ENCODE measurements at regions not wholly inside any gene's neighbourhood (a gene's known extent, or its start where the extent isn't known, plus 50 kb on each side); places are given as distances from the start of the nearest gene placed in this dataset.
A peak's percentile ranks its signal among the peaks of the same experiment; 100 is the strongest.

- DNase-seq (ENCODE audit: low spot score), result no peak
Observed at GRCh38 chr12:116404247-116404646, 126.8 kb upstream of the MED13L start.

GRCh38 chr12:116404913-116405611, 127.6 kb upstream of the MED13L start:
- no peak for DNase-seq (ENCODE audit: low spot score)

- peak; percentile 75 for DNase-seq (ENCODE audit: low spot score)
Observed at GRCh38 chr12:116406529-116406928, 129.0 kb upstream of the MED13L start.

GRCh38 chr12:116408489-116409250, 131.2 kb upstream of the MED13L start:
- DNase-seq (ENCODE audit: low spot score), result no peak

GRCh38 chr12:116411977-116412376, 134.5 kb upstream of the MED13L start:
- no peak for DNase-seq (ENCODE audit: low spot score)

- DNase-seq (ENCODE audit: low spot score), result no peak
Observed at GRCh38 chr12:116414891-116415290, 137.4 kb upstream of the MED13L start.

- no peak for DNase-seq (ENCODE audit: low spot score)
Observed at GRCh38 chr12:116415408-116416108, 138.1 kb upstream of the MED13L start.

- DNase-seq (ENCODE audit: low spot score), result no peak
Observed at GRCh38 chr12:116416166-116416565, 138.7 kb upstream of the MED13L start.

- DNase-seq (ENCODE audit: low spot score), result no peak
Observed at GRCh38 chr12:116418551-116418950, 140.6 kb upstream of the MAP1LC3B2 start.

- no peak for DNase-seq (ENCODE audit: low spot score)
Observed at GRCh38 chr12:116420227-116420880, 138.8 kb upstream of the MAP1LC3B2 start.

- no peak for DNase-seq (ENCODE audit: low spot score)
Observed at GRCh38 chr12:116421785-116422538, 137.2 kb upstream of the MAP1LC3B2 start.

- DNase-seq (ENCODE audit: low spot score), result no peak
Observed at GRCh38 chr12:116423094-116423493, 136.1 kb upstream of the MAP1LC3B2 start.

- no peak for DNase-seq (ENCODE audit: low spot score)
Observed at GRCh38 chr12:116425256-116426193, 133.7 kb upstream of the MAP1LC3B2 start.

- no peak for DNase-seq (ENCODE audit: low spot score)
Observed at GRCh38 chr12:116426391-116427136, 132.6 kb upstream of the MAP1LC3B2 start.

GRCh38 chr12:116427200-116427930, 131.8 kb upstream of the MAP1LC3B2 start:
- no peak for DNase-seq (ENCODE audit: low spot score)

- DNase-seq (ENCODE audit: low spot score), result no peak
Observed at GRCh38 chr12:116429826-116430360, 129.3 kb upstream of the MAP1LC3B2 start.

- no peak for DNase-seq (ENCODE audit: low spot score)
Observed at GRCh38 chr12:116430911-116431565, 128.1 kb upstream of the MAP1LC3B2 start.

- DNase-seq (ENCODE audit: low spot score), result no peak
Observed at GRCh38 chr12:116431677-116432300, 127.4 kb upstream of the MAP1LC3B2 start.
